ENCODE measurements at regions not wholly inside any gene's neighbourhood (a gene's known extent, or its start where the extent isn't known, plus 50 kb on each side); places are given as distances from the start of the nearest gene placed in this dataset.
"Not testable (repeated sequence)": the region's sequence is repeated elsewhere in the genome, so short reads cannot be mapped to it uniquely, and the experiment has no call there.

DNA sequence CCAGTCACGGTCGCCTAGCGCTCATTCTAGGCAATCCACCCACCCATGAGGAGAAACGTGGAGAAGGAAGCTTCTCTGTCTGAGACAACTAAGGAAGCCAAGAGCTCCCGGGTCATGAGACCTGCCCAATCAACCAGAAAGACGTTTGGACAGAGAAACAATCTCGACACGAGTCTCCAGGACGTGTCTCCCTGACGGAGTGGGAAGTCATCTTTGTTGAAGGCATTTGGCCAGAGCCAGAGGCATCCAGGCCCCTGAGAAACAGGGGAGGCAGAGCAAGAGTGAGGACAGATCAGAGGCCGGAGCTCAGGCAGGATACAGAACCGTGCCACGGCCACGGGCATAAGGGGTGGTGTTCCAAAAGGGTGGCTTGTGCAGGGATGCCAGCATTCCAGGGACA is 479.0 kb downstream of the SPATA31A7 start:
- H3K4me3 ChIP-seq (ENCODE audit: low read depth, low read length) = no peak overlapping the region
- no peak for DNase-seq (ENCODE audit: low read depth)
- TF ChIP-seq, protein P1, sequence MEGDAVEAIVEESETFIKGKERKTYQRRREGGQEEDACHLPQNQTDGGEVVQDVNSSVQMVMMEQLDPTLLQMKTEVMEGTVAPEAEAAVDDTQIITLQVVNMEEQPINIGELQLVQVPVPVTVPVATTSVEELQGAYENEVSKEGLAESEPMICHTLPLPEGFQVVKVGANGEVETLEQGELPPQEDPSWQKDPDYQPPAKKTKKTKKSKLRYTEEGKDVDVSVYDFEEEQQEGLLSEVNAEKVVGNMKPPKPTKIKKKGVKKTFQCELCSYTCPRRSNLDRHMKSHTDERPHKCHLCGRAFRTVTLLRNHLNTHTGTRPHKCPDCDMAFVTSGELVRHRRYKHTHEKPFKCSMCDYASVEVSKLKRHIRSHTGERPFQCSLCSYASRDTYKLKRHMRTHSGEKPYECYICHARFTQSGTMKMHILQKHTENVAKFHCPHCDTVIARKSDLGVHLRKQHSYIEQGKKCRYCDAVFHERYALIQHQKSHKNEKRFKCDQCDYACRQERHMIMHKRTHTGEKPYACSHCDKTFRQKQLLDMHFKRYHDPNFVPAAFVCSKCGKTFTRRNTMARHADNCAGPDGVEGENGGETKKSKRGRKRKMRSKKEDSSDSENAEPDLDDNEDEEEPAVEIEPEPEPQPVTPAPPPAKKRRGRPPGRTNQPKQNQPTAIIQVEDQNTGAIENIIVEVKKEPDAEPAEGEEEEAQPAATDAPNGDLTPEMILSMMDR (IDR thresholded peaks at IDR 0.05; ENCODE audit: insufficient read depth, low read depth, low read length, missing control alignments) = no peak

DNA sequence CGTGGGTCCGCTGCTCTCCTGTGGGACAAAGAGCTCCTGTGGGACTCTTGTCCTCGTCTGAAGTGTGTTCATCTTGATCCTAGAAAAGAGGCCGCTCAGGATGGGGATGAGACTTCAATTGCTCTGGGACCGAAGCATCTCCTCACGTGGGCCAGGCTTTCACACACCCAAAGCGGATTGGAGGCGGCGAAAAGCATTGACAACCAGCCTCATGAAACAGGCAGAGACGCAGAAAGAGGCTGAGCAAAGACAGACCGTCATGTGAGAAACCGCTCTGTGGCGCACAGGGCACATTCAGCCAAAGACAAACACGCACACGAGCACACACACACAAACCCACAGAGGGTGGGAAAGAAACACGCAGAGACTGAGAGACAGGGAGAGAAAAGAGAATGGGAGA is 479.5 kb downstream of the SPATA31A7 start:
- TF ChIP-seq, protein P1 (IDR thresholded peaks at IDR 0.05; ENCODE audit: insufficient read depth, low read depth, low read length, missing control alignments) = no peak
- no peak for DNase-seq (ENCODE audit: low read depth)
- no peak overlapping the region for H3K4me3 ChIP-seq (ENCODE audit: low read depth, low read length)

DNA sequence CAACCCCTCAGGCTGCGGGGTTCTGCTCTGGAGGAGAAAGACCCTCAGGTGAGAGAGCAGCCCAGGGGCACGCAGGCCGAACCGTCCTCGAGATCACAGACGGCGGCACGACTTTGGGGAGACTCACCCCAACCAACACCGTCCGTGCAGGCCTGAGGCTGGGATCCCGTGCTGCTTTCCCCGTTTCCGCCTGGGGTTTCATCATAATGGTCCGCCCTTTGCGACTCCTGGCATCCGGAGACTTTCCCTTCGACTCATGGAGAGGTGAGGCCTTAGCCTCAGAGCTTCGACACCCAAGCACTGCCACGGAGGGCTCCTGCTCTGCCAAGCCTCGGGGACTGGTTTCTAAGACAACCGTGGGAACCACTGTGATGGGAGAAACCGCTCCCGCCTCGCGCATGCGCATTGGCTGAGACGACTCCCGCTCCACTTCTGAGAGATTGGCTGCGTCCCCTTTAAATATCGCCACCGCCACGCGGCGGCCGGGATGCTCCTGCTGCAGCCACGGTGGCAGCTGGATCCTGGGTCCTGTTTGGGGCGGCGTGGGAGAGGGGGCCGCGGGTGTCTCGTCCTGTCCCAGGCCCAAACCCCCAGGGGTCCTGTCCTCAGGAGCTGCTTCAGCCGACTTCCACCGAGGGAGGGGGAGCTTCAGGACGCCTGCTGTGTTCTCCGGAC is 480.1 kb downstream of the SPATA31A7 start:
- peak; percentile 6 for DNase-seq (ENCODE audit: low read depth)
- H3K4me3 ChIP-seq (ENCODE audit: low read depth, low read length) = not testable (repeated sequence)

DNA sequence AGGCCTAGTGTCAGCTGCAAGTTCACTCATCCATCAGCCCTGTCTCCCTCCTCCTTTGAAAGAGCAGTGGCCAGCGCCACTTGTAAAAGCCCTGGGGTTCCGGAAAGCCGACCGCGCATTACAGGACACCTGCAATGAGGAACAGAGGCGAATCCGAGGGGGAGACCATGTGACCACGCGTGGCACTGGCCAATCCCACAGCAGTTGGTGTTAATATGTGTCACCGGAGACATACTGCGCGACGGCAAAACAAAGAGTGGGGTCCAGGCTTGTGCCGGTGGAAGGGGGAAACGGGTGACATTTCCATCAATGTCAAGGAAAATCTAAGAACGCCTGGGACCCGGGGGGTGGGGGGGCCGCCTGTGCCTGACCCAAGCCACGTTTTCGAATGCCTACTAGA is 480.8 kb downstream of the SPATA31A7 start:
- DNase-seq (ENCODE audit: low read depth) = no peak
- TF ChIP-seq, protein P1 (IDR thresholded peaks at IDR 0.05; ENCODE audit: insufficient read depth, low read depth, low read length, missing control alignments) = no peak
- no peak overlapping the region for H3K4me3 ChIP-seq (ENCODE audit: low read depth, low read length)

DNA sequence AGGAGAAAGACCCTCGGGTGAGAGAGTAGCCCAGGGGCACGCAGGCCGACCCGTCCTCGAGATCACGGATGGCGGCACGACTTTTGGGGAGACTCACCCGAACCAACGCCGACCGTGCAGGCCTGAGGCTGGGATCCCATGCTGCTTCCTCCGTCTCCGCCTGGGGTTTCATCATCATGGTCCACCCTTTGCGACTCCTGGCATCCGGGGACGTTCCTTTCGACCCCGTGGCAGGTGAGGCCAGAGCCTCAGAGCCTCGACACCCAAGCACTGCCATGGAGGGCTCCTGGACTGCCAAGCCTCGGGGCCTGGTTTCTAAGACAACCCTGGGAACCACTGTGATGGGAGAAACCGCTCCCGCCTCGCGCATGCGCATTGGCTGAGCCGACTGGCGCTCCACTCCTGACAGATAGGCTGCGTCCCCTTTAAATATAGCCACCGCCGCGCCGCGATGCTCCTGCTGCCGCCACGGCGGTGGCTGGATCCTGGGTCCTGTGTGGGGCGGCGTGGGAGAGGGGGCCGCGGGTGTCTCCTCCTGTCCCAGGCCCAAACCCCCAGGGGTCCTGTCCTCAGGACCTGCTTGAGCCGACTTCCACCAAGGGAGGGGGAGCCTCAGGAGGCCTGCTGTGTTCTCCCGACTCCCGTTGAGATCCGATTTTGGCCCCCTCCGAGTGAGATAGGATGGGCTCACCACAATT is 481.6 kb downstream of the SPATA31A7 start:
- TF ChIP-seq, protein P1 (IDR thresholded peaks at IDR 0.05; ENCODE audit: insufficient read depth, low read depth, low read length, missing control alignments) = no peak
- peak; percentile 6 for DNase-seq (ENCODE audit: low read depth)
- H3K4me3 ChIP-seq (ENCODE audit: low read depth, low read length) = no peak overlapping the region

DNA sequence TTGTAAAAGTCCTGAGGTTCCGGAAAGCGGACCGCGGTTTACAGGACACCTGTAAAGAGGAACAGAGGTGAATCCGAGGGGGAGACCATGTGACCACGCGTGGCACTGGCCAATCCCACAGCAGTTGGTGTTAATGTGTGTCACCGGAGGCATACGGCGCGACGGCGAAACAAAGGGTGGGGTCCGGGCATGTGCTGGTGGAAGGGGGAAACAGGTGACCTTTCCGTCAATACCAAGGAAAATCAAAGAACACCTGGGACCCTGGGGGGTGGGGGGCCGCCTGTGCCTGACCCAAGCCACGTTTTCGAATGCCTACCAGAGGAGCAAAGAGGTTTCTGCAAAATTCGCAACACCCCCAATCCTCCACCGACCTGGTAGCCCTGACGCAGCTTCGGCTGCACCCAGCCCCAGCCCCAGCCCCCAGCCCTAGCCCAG is 482.3 kb downstream of the SPATA31A7 start:
- not testable (repeated sequence) for H3K4me3 ChIP-seq (ENCODE audit: low read depth, low read length); DNase-seq (ENCODE audit: low read depth)

DNA sequence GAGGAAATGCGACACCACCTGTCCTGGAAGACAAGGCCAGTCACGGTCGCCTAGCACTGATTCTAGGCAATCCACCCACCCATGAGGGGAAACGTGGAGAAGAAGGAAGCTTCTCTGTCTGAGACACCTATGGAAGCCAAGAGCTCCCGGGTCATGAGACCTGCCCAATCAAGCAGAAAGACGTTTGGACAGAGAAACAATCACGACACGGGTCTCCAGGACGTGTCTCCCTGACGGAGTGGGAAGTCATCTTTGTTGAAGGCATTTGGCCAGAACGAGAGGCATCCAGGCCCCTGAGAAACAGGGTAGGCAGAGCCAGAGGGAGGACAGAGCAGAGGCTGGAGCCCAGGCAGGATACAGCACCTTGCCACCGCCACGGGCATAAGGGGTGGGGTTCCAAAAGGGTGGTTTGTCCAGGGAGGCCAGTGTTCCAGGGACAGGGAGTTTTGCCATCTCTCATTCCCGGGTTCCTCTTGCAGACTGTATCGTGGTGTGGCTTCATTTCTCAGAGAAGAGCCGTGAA is 482.9 kb downstream of the SPATA31A7 start:
- H3K4me3 ChIP-seq (ENCODE audit: low read depth, low read length); DNase-seq (ENCODE audit: low read depth): not testable (repeated sequence)

DNA sequence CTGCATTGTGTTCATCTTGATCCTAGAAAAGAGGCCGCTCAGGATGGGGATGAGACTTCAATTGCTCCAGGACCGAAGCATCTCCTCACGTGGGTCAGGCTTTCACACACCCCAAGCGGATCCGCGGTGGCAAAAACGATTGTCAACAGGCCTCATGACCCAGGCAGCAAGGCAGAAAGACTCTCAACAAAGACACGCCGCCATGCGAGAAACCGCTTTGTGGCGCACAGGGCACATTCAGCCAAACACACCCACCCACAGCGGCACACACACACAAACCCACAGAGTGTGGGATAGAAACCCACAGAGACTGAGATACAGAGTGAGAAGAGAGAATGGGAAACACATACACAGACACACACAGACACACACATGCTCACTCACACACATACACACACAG is 483.4 kb downstream of the SPATA31A7 start:
- TF ChIP-seq, protein P1 (IDR thresholded peaks at IDR 0.05; ENCODE audit: insufficient read depth, low read depth, low read length, missing control alignments) = no peak
- H3K4me3 ChIP-seq (ENCODE audit: low read depth, low read length) = no peak overlapping the region
- no peak for DNase-seq (ENCODE audit: low read depth)

Data from GM12865 (cell line).